IMR-90 (cell line): ENCODE measurements at regions not wholly inside any gene's neighbourhood (a gene's known extent, or its start where the extent isn't known, plus 50 kb on each side); places are given as distances from the start of the nearest gene placed in this dataset. TPM values are rescaled to one million over a fixed set of nuclear protein-coding genes. Genes with fewer than 3 reads are reported as not detected.

Experiments
- microRNA-seq, 2 experiments: library from miRNA; stranded (forward) in 1 of 2; unstranded in 1 of 2; fragments of 10-50 nt in 1 of 2; fragments of <30 nt in 1 of 2; gene quantifications in 1 of 2; microRNA quantifications in 1 of 2; one replicate each; pipeline versions ENCODE3 to v1.1.0; 2013 to 2020; ENCODE audit not compliant: insufficient read depth in 1 of 2, insufficient read length in 1 of 2, unreplicated experiment in 1 of 2
- small RNA-seq, 5 experiments: library from RNA; depleted of rRNA; stranded (forward); fragments of <200 nt; gene quantifications; one replicate each; pipeline ENCODE3, GENCODE V24; 2012

Small RNA genes lying in the stretch of these regions (microRNA-seq; reads per million reads assigned to microRNA genes)
- gene AC097486.1 (ENCODE audit: insufficient read depth, insufficient read length) (not detected), gene MIR6082 (ENCODE audit: insufficient read depth in 1 of 2, insufficient read length in 1 of 2, unreplicated experiment in 1 of 2) (0 reads per million in 2 experiments), gene RNU6ATAC13P (ENCODE audit: insufficient read depth, insufficient read length) (not detected)

Small RNA genes lying in the stretch of these regions (small RNA-seq; reads per million reads assigned to genes)
- gene AC097486.1 (0 reads per million in 5 experiments), gene MIR6082 (0 reads per million in 5 experiments), gene RNU6ATAC13P (0 reads per million in 5 experiments)
